ENCODE measurements at regions not wholly inside any gene's neighbourhood (a gene's known extent, or its start where the extent isn't known, plus 50 kb on each side); places are given as distances from the start of the nearest gene placed in this dataset.

- no peak overlapping the region for H3K27ac ChIP-seq
- TF ChIP-seq ZFX (IDR thresholded peaks at IDR 0.05) = no peak
- TF ChIP-seq, protein P1, sequence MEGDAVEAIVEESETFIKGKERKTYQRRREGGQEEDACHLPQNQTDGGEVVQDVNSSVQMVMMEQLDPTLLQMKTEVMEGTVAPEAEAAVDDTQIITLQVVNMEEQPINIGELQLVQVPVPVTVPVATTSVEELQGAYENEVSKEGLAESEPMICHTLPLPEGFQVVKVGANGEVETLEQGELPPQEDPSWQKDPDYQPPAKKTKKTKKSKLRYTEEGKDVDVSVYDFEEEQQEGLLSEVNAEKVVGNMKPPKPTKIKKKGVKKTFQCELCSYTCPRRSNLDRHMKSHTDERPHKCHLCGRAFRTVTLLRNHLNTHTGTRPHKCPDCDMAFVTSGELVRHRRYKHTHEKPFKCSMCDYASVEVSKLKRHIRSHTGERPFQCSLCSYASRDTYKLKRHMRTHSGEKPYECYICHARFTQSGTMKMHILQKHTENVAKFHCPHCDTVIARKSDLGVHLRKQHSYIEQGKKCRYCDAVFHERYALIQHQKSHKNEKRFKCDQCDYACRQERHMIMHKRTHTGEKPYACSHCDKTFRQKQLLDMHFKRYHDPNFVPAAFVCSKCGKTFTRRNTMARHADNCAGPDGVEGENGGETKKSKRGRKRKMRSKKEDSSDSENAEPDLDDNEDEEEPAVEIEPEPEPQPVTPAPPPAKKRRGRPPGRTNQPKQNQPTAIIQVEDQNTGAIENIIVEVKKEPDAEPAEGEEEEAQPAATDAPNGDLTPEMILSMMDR (conservative IDR thresholded peaks at IDR 0.05) = no peak
Observed at GRCh38 chr4:41399231-41399630, 138.7 kb upstream of the LIMCH1 start.

DNA sequence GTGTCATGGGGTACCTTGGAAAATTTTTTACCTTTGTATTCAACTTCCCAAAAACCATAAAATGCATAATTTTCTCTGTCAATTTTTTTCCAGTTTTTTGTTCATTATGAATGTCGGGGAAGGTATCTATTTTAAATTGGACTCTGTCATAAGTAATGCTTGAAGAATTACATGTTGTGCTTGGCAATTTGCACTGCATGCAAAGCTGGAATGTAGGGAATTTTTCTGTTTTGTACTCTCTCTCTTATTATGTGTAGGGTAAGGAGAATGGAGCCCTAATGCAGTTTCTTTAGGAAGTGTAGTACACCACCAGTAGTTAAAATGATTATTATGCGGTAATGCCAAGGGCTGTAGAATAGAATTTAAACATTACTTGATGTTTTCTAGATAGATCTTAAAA is 137.7 kb upstream of the LIMCH1 start:
- TF ChIP-seq ZFX (IDR thresholded peaks at IDR 0.05) = no peak
- TF ChIP-seq, protein P1 (conservative IDR thresholded peaks at IDR 0.05) = no peak

DNA sequence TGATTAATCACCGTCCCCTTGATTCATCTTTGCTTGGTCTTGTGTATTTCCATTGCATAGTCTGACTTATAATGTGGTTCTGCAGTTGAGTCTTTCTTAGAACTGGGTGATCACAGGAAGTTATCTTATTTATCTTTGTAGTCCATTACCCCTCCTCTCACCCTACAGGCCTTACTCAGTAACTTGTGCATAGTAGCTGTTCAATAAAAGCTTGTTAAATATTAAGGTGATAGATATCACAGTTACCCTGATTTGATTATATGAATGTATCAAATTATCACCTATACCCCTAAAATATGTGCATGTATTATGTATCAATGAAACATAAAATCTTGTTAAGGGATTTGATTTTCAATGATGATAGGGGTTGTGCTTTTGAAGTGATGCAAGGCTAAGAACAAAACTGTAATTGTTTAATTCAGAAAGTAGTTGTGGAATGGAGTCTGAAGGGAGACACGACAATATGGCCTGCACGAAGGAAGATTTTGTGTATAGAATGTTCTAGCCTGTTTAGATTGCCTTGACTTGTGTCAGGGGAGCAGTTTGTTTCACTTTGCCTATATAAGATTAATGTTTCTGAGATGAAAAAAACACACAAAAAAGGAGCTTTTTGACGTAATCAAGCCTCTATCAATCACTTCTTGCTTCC is 132.4 kb upstream of the LIMCH1 start:
- TF ChIP-seq ZFX (IDR thresholded peaks at IDR 0.05) = no peak
- TF ChIP-seq, protein P1 (conservative IDR thresholded peaks at IDR 0.05) = 0 out of 2 replicates have a peak, but pooled peaks have one; percentile 3
- no peak overlapping the region for H3K27ac ChIP-seq

More for the DNA sequence above, 137.7 kb upstream of the LIMCH1 start:
- no peak overlapping the region for H3K27ac ChIP-seq

GRCh38 chr4:41406113-41406516 is 131.8 kb upstream of the LIMCH1 start:
- TF ChIP-seq ZFX (IDR thresholded peaks at IDR 0.05) = no peak
- TF ChIP-seq, protein P1 (conservative IDR thresholded peaks at IDR 0.05) = no peak
- no peak overlapping the region for H3K27ac ChIP-seq

GRCh38 chr4:41408150-41408549 is 129.8 kb upstream of the LIMCH1 start:
- TF ChIP-seq, protein P1 (conservative IDR thresholded peaks at IDR 0.05) = no peak
- TF ChIP-seq ZFX (IDR thresholded peaks at IDR 0.05) = no peak
- H3K27ac ChIP-seq = no peak overlapping the region

- TF ChIP-seq, protein P1 (conservative IDR thresholded peaks at IDR 0.05) = no peak
- no peak for TF ChIP-seq ZFX (IDR thresholded peaks at IDR 0.05)
Observed at GRCh38 chr4:41408859-41409593, 128.9 kb upstream of the LIMCH1 start.

GRCh38 chr4:41409594-41409895 is 128.4 kb upstream of the LIMCH1 start:
- H3K27ac ChIP-seq = no peak overlapping the region
- TF ChIP-seq, protein P1 (conservative IDR thresholded peaks at IDR 0.05) = no peak
- TF ChIP-seq ZFX (IDR thresholded peaks at IDR 0.05) = no peak

More at GRCh38 chr4:41408859-41409593, 128.9 kb upstream of the LIMCH1 start:
- no peak overlapping the region for H3K27ac ChIP-seq

Measured in C4-2B (cell line).